ENCODE measurements at regions not wholly inside any gene's neighbourhood (a gene's known extent, or its start where the extent isn't known, plus 50 kb on each side); places are given as distances from the start of the nearest gene placed in this dataset.
A peak's percentile ranks its signal among the peaks of the same experiment; 100 is the strongest.

- no peak overlapping the region for H3K27ac ChIP-seq (ENCODE audit: low read depth)
- peaks cover 5% of the 10 kb centered on the region for H3K9me2 ChIP-seq (ENCODE audit: insufficient read depth)
- H3K4me1 ChIP-seq (ENCODE audit: insufficient read depth), result peaks cover 2% of the 10 kb centered on the region
- ATAC-seq (peak; percentile 72), DNase-seq (ENCODE audit: low spot score) (peak; percentile 60)
- H3K4me1 Mint-ChIP-seq, result peaks cover 2% of the 10 kb centered on the region; the same call in 2 of the 3 replicates
- no peaks in the 10 kb centered on the region for H3K27me3 ChIP-seq (ENCODE audit: insufficient read depth)
- H3F3A ChIP-seq (replicated peaks; ENCODE audit: low read depth), result no peaks in the 10 kb centered on the region
- H2AFZ ChIP-seq, result peak overlapping the region; percentile 11; the same call in 1 of the 2 replicates
- H4K20me1 ChIP-seq (replicated peaks; ENCODE audit: insufficient read depth), result no peaks in the 10 kb centered on the region
- no peaks in the 10 kb centered on the region for H3K36me3 Mint-ChIP-seq (ENCODE audit: low read depth)
- no peak overlapping the region for H3K4me3 Mint-ChIP-seq
- TF ChIP-seq POLR2AphosphoS5 (IDR thresholded peaks at IDR 0.05; ENCODE audit: low read depth) (no peak), CTCF (conservative IDR thresholded peaks at IDR 0.05; ENCODE audit: low read depth in 2 of 2) (peak; percentile 63 to 90)
- TF ChIP-seq, protein P1, sequence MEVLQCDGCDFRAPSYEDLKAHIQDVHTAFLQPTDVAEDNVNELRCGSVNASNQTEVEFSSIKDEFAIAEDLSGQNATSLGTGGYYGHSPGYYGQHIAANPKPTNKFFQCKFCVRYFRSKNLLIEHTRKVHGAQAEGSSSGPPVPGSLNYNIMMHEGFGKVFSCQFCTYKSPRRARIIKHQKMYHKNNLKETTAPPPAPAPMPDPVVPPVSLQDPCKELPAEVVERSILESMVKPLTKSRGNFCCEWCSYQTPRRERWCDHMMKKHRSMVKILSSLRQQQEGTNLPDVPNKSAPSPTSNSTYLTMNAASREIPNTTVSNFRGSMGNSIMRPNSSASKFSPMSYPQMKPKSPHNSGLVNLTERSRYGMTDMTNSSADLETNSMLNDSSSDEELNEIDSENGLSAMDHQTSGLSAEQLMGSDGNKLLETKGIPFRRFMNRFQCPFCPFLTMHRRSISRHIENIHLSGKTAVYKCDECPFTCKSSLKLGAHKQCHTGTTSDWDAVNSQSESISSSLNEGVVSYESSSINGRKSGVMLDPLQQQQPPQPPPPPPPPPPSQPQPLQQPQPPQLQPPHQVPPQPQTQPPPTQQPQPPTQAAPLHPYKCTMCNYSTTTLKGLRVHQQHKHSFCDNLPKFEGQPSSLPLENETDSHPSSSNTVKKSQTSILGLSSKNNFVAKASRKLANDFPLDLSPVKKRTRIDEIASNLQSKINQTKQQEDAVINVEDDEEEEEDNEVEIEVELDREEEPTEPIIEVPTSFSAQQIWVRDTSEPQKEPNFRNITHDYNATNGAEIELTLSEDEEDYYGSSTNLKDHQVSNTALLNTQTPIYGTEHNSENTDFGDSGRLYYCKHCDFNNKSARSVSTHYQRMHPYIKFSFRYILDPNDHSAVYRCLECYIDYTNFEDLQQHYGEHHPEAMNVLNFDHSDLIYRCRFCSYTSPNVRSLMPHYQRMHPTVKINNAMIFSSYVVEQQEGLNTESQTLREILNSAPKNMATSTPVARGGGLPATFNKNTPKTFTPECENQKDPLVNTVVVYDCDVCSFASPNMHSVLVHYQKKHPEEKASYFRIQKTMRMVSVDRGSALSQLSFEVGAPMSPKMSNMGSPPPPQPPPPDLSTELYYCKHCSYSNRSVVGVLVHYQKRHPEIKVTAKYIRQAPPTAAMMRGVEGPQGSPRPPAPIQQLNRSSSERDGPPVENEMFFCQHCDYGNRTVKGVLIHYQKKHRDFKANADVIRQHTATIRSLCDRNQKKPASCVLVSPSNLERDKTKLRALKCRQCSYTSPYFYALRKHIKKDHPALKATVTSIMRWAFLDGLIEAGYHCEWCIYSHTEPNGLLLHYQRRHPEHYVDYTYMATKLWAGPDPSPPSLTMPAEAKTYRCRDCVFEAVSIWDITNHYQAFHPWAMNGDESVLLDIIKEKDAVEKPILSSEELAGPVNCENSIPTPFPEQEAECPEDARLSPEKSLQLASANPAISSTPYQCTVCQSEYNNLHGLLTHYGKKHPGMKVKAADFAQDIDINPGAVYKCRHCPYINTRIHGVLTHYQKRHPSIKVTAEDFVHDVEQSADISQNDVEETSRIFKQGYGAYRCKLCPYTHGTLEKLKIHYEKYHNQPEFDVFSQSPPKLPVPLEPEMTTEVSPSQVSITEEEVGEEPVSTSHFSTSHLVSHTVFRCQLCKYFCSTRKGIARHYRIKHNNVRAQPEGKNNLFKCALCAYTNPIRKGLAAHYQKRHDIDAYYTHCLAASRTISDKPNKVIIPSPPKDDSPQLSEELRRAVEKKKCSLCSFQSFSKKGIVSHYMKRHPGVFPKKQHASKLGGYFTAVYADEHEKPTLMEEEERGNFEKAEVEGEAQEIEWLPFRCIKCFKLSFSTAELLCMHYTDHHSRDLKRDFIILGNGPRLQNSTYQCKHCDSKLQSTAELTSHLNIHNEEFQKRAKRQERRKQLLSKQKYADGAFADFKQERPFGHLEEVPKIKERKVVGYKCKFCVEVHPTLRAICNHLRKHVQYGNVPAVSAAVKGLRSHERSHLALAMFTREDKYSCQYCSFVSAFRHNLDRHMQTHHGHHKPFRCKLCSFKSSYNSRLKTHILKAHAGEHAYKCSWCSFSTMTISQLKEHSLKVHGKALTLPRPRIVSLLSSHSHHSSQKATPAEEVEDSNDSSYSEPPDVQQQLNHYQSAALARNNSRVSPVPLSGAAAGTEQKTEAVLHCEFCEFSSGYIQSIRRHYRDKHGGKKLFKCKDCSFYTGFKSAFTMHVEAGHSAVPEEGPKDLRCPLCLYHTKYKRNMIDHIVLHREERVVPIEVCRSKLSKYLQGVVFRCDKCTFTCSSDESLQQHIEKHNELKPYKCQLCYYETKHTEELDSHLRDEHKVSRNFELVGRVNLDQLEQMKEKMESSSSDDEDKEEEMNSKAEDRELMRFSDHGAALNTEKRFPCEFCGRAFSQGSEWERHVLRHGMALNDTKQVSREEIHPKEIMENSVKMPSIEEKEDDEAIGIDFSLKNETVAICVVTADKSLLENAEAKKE (CRISPR knock-in tag; IDR thresholded peaks at IDR 0.05), result no peak
- H3K27ac Mint-ChIP-seq, result no peak overlapping the region
- no peak overlapping the region for H3K4me3 ChIP-seq
- H3K27me3 Mint-ChIP-seq (ENCODE audit: insufficient read depth, low read depth, poor library complexity), result no peaks in the 10 kb centered on the region
- no peak overlapping the region for H3K4me2 ChIP-seq
- no peaks in the 10 kb centered on the region for H3K36me3 ChIP-seq (ENCODE audit: insufficient read depth)
- no peaks in the 10 kb centered on the region for H3K9me3 Mint-ChIP-seq
- H3K79me2 ChIP-seq (replicated peaks; ENCODE audit: insufficient read depth), result no peaks in the 10 kb centered on the region
These were observed 149.8 kb downstream of the XPNPEP1 start for GRCh38 chr10:109773288-109774120.

All from GM23338 (cell line).